Activated CD4-positive, alpha-beta T cell treated with anti-CD3 and anti-CD28 coated beads for 4 hours (primary cell): ENCODE measurements at regions not wholly inside any gene's neighbourhood (a gene's known extent, or its start where the extent isn't known, plus 50 kb on each side); places are given as distances from the start of the nearest gene placed in this dataset.
"Not testable (repeated sequence)": the region's sequence is repeated elsewhere in the genome, so short reads cannot be mapped to it uniquely, and the experiment has no call there.

Experiments
- DNase-seq, 2 donors: peaks; one replicate each; pipeline ENCODE4 v3.0.0-alpha.2; 2020

GRCh38 chr12:60539592-60539991, 943.8 kb downstream of the SLC16A7 start:
- no peak for DNase-seq

GRCh38 chr12:60568914-60569313, 973.1 kb downstream of the SLC16A7 start:
- DNase-seq: no peak

- DNase-seq: no peak
Measured at GRCh38 chr12:60577607-60578006, 981.8 kb downstream of the SLC16A7 start.

- not testable (repeated sequence) for DNase-seq
Measured at GRCh38 chr12:60587664-60588063, 991.8 kb downstream of the SLC16A7 start.

- DNase-seq: no peak
Measured at GRCh38 chr12:60594035-60594711, 998.3 kb downstream of the SLC16A7 start.

- DNase-seq: no peak
Measured at GRCh38 chr12:60602601-60603000, 1006.8 kb downstream of the SLC16A7 start.

- DNase-seq: not testable (repeated sequence)
Measured at GRCh38 chr12:60603475-60603874, 1007.6 kb downstream of the SLC16A7 start.

GRCh38 chr12:60616400-60616799, 1020.6 kb downstream of the SLC16A7 start:
- DNase-seq: no peak

GRCh38 chr12:60630796-60631195, 1035.0 kb downstream of the SLC16A7 start:
- DNase-seq: no peak

- no peak for DNase-seq
Measured at GRCh38 chr12:60644076-60644475, 1048.2 kb downstream of the SLC16A7 start.

GRCh38 chr12:60666895-60667294, 1071.1 kb downstream of the SLC16A7 start:
- DNase-seq: no peak

- DNase-seq: no peak
Measured at GRCh38 chr12:60672949-60673348, 1077.1 kb downstream of the SLC16A7 start.

- no peak for DNase-seq
Measured at GRCh38 chr12:60684988-60685655, 1089.3 kb downstream of the SLC16A7 start.

- DNase-seq: no peak
Measured at GRCh38 chr12:60689137-60689536, 1093.3 kb downstream of the SLC16A7 start.

- no peak for DNase-seq
Measured at GRCh38 chr12:60693019-60693626, 1097.3 kb downstream of the SLC16A7 start.

- no peak for DNase-seq
Measured at GRCh38 chr12:60704171-60704914, 1108.5 kb downstream of the SLC16A7 start.

- DNase-seq: no peak
Measured at GRCh38 chr12:60710246-60710645, 1114.4 kb downstream of the SLC16A7 start.

GRCh38 chr12:60714141-60714900, 1118.5 kb downstream of the SLC16A7 start:
- no peak for DNase-seq

GRCh38 chr12:60724475-60724874, 1128.6 kb downstream of the SLC16A7 start:
- DNase-seq: no peak

- no peak for DNase-seq
Measured at GRCh38 chr12:60724984-60725383, 1129.2 kb downstream of the SLC16A7 start.

GRCh38 chr12:60752589-60752988, 1156.8 kb downstream of the SLC16A7 start:
- DNase-seq: no peak

- no peak for DNase-seq
Measured at GRCh38 chr12:60758224-60758623, 1162.4 kb downstream of the SLC16A7 start.

GRCh38 chr12:60760965-60761364, 1165.1 kb downstream of the SLC16A7 start:
- DNase-seq: no peak
